Muscle of leg (tissue), 3 donors: ENCODE measurements at regions not wholly inside any gene's neighbourhood (a gene's known extent, or its start where the extent isn't known, plus 50 kb on each side); places are given as distances from the start of the nearest gene placed in this dataset.

Experiments
- DNase-seq: peaks from one replicate; pipeline ENCODE4 v3.0.0; 2013
- H3K27ac ChIP-seq: one replicate; pipeline ENCODE4 v1.5.1; 2013; ENCODE audit warnings: mild to moderate bottlenecking, low read length, control low read depth
- H3K27me3 ChIP-seq: one replicate; pipeline ENCODE4 v1.6.1; 2013; ENCODE audit warnings: low read length; ENCODE audit not compliant: control insufficient read depth, insufficient read depth
- H3K36me3 ChIP-seq: one replicate; pipeline ENCODE4 v1.6.1; 2013; ENCODE audit warnings: low read length; ENCODE audit not compliant: control insufficient read depth, insufficient read depth
- H3K4me1 ChIP-seq: one replicate; pipeline ENCODE4 v1.6.1; 2013; ENCODE audit warnings: low read length; ENCODE audit not compliant: control insufficient read depth, insufficient read depth
- H3K4me3 ChIP-seq: one replicate; pipeline ENCODE4 v1.5.1; 2013; ENCODE audit warnings: low read length, control low read depth
- H3K9me3 ChIP-seq: replicated peaks from 2 replicates; pipeline ENCODE4 v1.6.1; 2013; ENCODE audit warnings: low read depth, low read length; ENCODE audit not compliant: control insufficient read depth
- WGBS: methylation state at CpG from one replicate; pipeline ENCODE4 v1.1.5; 2013; ENCODE audit warnings: missing lambda C conversion rate; ENCODE audit not compliant: insufficient coverage; 5-methylcytosine and 5-hydroxymethylcytosine counted together

DNA sequence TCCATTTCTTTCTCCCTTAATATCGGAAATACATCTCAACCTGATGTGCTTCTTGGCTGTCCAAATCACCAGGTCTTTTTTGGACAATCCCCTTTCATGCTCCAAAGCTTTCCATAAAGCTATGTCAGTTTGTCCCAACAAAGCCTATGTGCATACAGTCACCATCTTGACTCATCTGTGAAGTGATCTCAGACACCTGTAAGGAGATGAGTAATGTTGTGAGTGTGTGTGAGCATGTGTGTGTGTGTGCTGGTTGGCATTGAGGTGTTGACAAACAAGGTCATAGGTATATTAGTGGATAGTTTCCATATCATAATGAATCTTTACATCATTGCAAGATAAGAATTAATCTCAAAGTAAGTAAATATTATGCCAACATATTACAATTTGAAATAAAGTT lies 1243.3 kb upstream of the SEL1L start:
- WGBS: 92% methylated on average over 1 of the region's 1 CpG
- Histone ChIP-seq H3K36me3 (no peaks in the 10 kb centered on the region), H3K9me3 (no peaks in the 10 kb centered on the region), H3K27me3 (no peaks in the 10 kb centered on the region), H3K27ac (no peak overlapping the region), H3K4me1 (no peaks in the 10 kb centered on the region), H3K4me3 (no peak overlapping the region)
- no peak for DNase-seq

DNA sequence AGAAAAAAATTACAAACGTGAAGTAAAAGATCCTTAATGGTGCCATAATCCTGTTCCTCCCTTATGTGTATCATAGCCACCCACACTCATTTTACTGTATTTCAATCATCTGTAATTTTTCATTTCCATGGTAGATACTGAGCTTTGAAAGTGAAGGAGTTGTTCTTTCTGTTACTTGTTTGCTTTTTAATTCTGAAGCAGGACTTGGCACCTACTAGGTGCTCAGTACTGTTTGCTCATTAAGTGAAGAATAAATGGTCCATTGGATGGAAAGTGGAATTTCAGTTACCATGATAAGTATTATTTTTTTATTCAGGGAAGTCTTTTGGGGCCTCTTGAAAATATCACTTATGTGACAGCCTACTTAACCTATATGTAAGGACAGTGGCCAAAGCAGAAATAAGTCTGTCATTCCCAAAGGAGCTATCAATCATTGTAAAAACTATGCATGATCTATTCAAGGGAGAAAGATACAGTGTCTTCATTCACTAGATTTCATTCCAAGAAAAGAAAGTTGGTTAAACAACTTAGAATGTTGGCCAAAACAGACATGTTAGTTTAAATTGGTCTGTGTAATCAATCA lies 1244.4 kb upstream of the SEL1L start:
- peak; percentile 70 for DNase-seq
- Histone ChIP-seq H3K4me1 (no peaks in the 10 kb centered on the region), H3K4me3 (no peak overlapping the region), H3K27ac (peak overlapping the region; percentile 17), H3K36me3 (no peaks in the 10 kb centered on the region), H3K27me3 (no peaks in the 10 kb centered on the region), H3K9me3 (no peaks in the 10 kb centered on the region)
- WGBS: no CpG with 5 or more reads among the region's 1 CpG

DNA sequence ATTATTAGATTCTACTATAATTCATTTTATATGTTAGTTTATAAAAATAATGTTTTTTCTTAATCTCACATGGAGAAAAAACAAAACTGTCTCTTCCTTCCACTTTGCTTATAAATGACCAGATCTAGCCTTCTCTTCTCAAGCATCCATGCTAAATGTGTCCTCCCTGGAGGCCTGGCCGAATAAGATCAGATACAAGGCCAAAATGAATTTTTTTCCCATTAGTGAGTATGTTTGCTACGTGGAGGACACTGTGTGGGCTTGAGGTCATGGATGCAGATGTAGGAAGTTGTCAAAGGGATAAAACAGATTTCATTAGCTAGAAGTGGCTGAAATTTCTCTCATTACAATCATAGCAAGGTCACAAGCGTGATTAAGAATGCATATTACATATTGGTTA lies 1244.9 kb upstream of the SEL1L start:
- Histone ChIP-seq H3K9me3 (no peaks in the 10 kb centered on the region), H3K4me1 (no peaks in the 10 kb centered on the region), H3K27ac (no peak overlapping the region), H3K36me3 (no peaks in the 10 kb centered on the region), H3K4me3 (no peak overlapping the region), H3K27me3 (no peaks in the 10 kb centered on the region)
- WGBS: 0% methylated on average over 1 of the region's 3 CpGs
- DNase-seq: peak; percentile 85

DNA sequence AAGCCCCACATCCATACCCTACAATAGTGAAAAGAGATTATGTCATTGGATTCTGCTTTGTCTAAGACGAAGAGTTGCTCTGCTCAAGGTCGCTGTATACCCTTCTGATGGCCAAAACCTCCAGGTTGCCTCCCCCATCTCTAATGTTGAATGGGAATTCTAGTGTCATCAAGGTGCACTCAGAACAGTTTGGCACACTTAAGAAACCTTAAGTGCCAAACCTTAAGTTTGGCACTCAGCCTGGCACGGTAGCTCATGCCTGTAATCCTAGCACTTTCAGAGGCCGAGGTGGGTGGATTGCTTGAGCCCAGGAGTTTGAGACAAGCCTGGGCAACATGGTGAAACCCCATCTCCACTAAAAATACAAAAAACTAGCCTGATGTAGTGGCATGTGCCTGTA lies 1245.6 kb upstream of the SEL1L start:
- no peaks in the 10 kb centered on the region for H3K36me3 ChIP-seq
- no peak overlapping the region for H3K4me3 ChIP-seq
- no peaks in the 10 kb centered on the region for H3K4me1 ChIP-seq
- H3K27ac ChIP-seq: no peak overlapping the region
- no peaks in the 10 kb centered on the region for H3K9me3 ChIP-seq
- WGBS: no CpG with 5 or more reads among the region's 4 CpGs
- H3K27me3 ChIP-seq: no peaks in the 10 kb centered on the region
- DNase-seq: no peak

DNA sequence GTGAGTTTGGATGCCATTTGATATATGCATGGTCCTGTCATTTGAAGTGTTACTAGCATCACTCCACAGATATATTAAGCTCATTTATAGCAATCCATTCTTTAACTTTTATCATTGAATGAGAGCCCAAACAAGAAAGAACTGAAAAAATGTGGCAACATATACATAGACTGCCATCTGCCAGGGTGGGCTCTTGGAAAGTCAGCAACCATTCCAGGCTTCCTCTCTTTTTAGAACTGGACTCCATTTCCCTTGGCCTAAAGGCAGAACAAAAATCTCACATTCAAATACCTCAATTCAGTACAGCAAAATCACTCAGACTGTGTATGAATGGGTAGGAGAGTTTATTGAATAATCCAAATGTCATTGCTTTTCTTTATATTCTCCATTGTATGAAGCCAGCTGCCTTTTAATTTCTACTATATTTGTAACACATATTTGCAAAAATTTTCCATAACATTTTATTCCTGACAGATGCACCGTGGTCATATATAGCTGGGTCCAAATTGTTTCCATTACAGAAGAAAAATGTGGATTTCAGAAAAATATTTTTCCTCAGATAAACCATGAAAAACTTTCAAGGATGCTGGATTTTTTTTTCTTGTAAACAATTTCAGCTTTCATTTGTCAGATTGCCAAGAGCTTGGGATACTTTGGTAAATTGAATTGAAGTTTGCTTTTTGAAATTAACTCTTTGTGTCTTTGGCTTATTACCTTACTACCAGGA lies 1252.3 kb upstream of the SEL1L start:
- no peak overlapping the region for H3K27ac ChIP-seq
- no peaks in the 10 kb centered on the region for H3K4me1 ChIP-seq
- no peak overlapping the region for H3K4me3 ChIP-seq
- H3K27me3 ChIP-seq: no peaks in the 10 kb centered on the region
- peak; percentile 50 for DNase-seq
- H3K36me3 ChIP-seq: no peaks in the 10 kb centered on the region
- no peaks in the 10 kb centered on the region for H3K9me3 ChIP-seq
- WGBS: no CpG with 5 or more reads among the region's 1 CpG

DNA sequence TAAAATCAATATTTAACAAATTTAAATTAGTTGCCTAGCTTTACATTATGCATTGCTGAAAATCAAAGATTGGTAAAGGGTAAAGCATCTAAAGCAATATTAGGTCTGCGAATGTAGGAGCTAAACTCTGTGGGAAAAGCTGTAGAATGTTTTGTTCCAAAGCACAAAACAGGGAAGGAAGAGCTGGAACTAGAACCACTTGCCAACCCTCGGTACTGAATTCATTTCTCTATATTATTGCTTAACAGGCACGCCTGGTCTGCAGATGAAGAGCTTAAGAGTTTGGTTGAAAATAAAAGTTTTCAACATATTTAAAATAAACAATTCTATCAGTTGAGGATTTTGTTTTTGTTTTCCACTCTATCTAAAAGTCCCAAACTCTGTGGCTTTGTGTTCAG lies 1252.8 kb upstream of the SEL1L start:
- Histone ChIP-seq H3K4me3 (no peak overlapping the region), H3K4me1 (no peaks in the 10 kb centered on the region), H3K36me3 (no peaks in the 10 kb centered on the region), H3K9me3 (no peaks in the 10 kb centered on the region), H3K27ac (no peak overlapping the region), H3K27me3 (no peaks in the 10 kb centered on the region)
- peak; percentile 15 for DNase-seq
- no CpG with 5 or more reads among the region's 3 CpGs for WGBS

DNA sequence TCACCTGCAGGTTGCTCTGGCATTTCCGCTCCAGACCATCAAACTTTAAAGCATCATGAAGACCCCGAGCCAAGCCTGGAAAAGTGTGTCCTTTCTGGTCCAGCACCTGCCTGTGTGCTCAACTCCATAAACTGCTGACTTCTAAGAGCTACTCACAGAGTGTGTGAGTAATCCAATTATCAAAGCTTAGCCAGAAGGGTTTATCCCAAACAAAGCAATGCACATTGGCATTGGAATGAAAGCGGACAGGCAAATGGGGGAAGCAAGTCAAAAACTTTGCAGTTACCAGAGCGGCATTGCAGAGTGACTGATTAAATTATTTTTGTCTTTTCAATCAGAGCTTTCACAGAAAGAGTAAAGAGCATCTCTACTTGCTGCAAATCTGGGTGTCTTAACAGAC lies 1262.4 kb upstream of the SEL1L start:
- Histone ChIP-seq H3K4me3 (no peak overlapping the region), H3K27me3 (no peaks in the 10 kb centered on the region), H3K27ac (no peak overlapping the region), H3K9me3 (no peaks in the 10 kb centered on the region), H3K4me1 (no peaks in the 10 kb centered on the region), H3K36me3 (no peaks in the 10 kb centered on the region)
- DNase-seq: no peak
- WGBS: 73% methylated on average over 4 of the region's 4 CpGs

DNA sequence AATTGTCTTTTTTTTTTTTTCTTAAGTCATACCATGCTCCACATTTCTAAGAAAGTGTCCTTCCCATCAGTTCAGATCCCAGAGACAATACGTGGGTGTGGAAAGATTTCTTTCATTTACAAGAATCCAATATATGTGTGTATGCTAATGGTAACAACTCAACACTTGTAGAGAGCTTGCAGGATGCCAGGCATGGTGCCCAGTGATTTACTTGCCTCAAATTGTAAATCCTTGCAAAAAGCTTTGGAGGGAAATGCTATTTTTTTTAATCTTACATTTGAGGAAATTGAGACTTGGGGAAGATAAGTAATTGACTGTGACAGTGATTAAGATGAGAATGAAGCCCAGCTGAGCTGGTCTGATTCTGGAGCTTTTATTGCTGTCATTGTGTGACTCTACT lies 1264.6 kb upstream of the SEL1L start:
- H3K27ac ChIP-seq: no peak overlapping the region
- H3K9me3 ChIP-seq: peaks cover 1% of the 10 kb centered on the region
- H3K4me3 ChIP-seq: no peak overlapping the region
- H3K27me3 ChIP-seq: no peaks in the 10 kb centered on the region
- no peak for DNase-seq
- no peaks in the 10 kb centered on the region for H3K4me1 ChIP-seq
- H3K36me3 ChIP-seq: no peaks in the 10 kb centered on the region
- no CpG with 5 or more reads among the region's 1 CpG for WGBS

DNA sequence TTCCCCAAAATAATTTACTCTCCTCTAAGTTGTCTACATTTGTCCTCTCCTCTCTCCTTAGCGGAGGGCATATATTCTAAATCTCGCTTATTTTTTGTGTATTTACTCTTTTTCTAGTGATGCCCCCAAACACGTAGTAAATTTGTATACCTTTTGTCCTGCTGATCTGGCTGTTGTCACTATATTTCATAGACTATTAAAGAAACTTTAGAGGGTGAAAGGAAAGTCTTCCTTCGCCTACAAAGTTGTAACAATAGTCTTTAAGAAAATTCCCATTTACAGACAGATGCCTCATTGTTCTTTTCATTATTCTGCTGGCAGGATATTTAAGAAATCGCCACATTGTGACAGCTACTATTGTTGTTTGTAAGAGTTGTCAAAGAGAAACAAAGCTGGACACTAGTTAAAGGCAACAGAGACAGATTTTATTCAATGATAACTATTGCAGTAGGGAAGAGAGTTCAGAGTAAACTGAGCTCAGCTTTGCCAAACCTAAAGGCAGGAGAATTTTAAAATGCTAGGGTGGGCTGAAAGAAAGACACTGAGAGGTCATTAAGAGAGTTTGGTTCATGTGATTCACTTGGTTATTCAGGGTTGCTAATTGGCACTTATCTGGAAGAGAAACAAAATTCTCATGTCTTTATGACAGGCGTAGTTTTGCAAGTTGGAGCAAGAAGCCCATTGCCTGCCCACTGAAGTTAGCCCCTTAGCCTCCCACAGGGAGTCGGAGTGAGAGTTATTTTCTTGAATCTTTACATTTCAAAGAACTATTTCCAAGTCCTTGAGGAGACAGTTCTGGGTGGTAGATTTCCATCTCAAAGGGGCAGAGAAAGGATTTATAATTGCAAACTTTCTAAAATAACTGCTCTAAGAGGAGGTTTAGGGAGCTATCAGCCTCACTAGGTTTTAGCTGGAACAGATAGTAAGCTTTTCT lies 1272.5 kb upstream of the SEL1L start:
- DNase-seq: no peak
- no CpG with 5 or more reads among the region's 7 CpGs for WGBS
- Histone ChIP-seq H3K9me3 (peaks cover 3% of the 10 kb centered on the region), H3K36me3 (no peaks in the 10 kb centered on the region), H3K4me1 (no peaks in the 10 kb centered on the region), H3K4me3 (no peak overlapping the region), H3K27me3 (no peaks in the 10 kb centered on the region), H3K27ac (no peak overlapping the region)

DNA sequence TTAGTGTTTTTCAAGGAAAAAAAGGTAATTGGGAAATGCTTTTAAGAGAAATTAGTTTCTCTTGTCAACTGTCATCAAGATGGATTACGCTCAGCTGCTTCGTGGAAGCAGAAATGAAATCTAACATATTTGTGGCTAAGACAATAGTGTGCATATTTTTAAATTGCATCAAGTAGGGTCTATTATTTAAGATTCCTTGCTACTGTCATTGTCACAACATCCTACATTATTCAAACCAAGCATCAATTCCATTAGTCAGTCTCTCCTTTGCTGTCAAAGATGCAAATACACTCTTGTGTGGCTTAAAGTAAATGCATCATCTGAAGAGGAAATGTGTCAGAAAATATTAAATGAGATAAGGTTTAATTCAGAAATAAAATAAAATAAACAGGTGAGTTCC lies 1277.6 kb upstream of the SEL1L start:
- H3K36me3 ChIP-seq: no peaks in the 10 kb centered on the region
- no CpG with 5 or more reads among the region's 2 CpGs for WGBS
- no peaks in the 10 kb centered on the region for H3K9me3 ChIP-seq
- no peak overlapping the region for H3K4me3 ChIP-seq
- DNase-seq: no peak
- no peaks in the 10 kb centered on the region for H3K4me1 ChIP-seq
- no peaks in the 10 kb centered on the region for H3K27me3 ChIP-seq
- H3K27ac ChIP-seq: no peak overlapping the region
